Nephron progenitor cell (in vitro differentiated cells): ENCODE measurements at regions not wholly inside any gene's neighbourhood (a gene's known extent, or its start where the extent isn't known, plus 50 kb on each side); places are given as distances from the start of the nearest gene placed in this dataset.

ENCODE experiments used
- DNase-seq: peaks from one replicate; pipeline ENCODE4 v3.0.0; 2021
- H3K27ac Mint-ChIP-seq: 2 replicates; pipeline ENCODE4 v1.8.0; 2021; ENCODE audit warnings: mild to moderate bottlenecking, moderate library complexity, mixed read lengths
- H3K27me3 Mint-ChIP-seq: 2 replicates; pipeline ENCODE4 v1.8.0; 2021; ENCODE audit warnings: mild to moderate bottlenecking, low read depth, mixed read lengths; ENCODE audit not compliant: poor library complexity
- H3K36me3 Mint-ChIP-seq: 2 replicates; pipeline ENCODE4 v1.8.0; 2021; ENCODE audit warnings: low read depth, mixed read lengths
- H3K4me1 Mint-ChIP-seq: 2 replicates; pipeline ENCODE4 v1.8.0; 2021; ENCODE audit warnings: mixed read lengths
- H3K4me3 Mint-ChIP-seq: 2 replicates; pipeline ENCODE4 v1.8.0; 2021; ENCODE audit warnings: mild to moderate bottlenecking, moderate library complexity, mixed read lengths
- H3K9me3 Mint-ChIP-seq: 2 replicates; pipeline ENCODE4 v1.8.0; 2021; ENCODE audit warnings: mild to moderate bottlenecking, moderate library complexity, mixed read lengths
- TF ChIP-seq, protein P1 (sequence below): fragments of 200-600 bp; sonication (generic); IDR thresholded peaks from 2 replicates; pipeline ENCODE4 v1.5.0; 2021; ENCODE audit warnings: antibody characterized with exemption

DNA sequence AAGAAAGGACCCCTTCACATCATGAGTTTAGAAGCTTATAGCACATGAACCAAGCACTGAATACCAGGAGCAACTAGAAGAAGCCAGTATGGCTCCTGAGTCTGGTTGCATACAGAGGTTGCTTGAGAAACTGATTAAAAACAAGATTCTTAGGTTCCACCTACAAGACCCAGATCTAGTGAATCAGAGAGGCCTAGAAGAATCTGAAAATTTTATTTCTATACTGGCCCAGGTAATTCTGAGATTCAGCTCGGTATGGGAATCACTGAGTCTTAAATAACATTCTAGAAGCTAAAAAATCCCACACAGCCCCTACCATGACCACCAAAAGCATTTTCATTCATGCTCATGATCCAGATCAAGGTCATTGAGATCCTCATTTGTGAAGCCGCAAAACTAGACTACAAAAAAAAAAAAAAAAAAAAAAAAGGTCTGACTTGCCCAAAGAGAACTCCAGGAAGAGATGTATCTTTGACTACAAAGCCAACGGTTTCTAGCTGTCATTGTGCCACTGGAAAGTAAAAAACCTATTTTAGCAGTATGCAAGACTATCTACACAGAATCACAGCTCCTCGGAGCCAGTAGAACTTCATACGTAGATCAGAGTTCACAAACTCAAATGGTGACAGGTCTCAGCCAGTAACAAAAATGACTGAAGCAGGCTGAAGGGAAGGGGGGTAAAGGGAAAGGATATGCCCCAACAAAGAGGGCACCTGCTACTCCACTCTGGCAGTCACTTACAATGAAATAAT is 168.4 kb upstream of the EGLN3 start:
- no peak overlapping the region for H3K27ac Mint-ChIP-seq
- peaks cover 19% of the 10 kb centered on the region for H3K9me3 Mint-ChIP-seq
- no peaks in the 10 kb centered on the region for H3K4me1 Mint-ChIP-seq
- no peak for DNase-seq
- no peaks in the 10 kb centered on the region for H3K36me3 Mint-ChIP-seq
- H3K4me3 Mint-ChIP-seq, result no peak overlapping the region
- TF ChIP-seq, protein P1, sequence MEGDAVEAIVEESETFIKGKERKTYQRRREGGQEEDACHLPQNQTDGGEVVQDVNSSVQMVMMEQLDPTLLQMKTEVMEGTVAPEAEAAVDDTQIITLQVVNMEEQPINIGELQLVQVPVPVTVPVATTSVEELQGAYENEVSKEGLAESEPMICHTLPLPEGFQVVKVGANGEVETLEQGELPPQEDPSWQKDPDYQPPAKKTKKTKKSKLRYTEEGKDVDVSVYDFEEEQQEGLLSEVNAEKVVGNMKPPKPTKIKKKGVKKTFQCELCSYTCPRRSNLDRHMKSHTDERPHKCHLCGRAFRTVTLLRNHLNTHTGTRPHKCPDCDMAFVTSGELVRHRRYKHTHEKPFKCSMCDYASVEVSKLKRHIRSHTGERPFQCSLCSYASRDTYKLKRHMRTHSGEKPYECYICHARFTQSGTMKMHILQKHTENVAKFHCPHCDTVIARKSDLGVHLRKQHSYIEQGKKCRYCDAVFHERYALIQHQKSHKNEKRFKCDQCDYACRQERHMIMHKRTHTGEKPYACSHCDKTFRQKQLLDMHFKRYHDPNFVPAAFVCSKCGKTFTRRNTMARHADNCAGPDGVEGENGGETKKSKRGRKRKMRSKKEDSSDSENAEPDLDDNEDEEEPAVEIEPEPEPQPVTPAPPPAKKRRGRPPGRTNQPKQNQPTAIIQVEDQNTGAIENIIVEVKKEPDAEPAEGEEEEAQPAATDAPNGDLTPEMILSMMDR, result no peak
- H3K27me3 Mint-ChIP-seq, result peaks cover 19% of the 10 kb centered on the region

DNA sequence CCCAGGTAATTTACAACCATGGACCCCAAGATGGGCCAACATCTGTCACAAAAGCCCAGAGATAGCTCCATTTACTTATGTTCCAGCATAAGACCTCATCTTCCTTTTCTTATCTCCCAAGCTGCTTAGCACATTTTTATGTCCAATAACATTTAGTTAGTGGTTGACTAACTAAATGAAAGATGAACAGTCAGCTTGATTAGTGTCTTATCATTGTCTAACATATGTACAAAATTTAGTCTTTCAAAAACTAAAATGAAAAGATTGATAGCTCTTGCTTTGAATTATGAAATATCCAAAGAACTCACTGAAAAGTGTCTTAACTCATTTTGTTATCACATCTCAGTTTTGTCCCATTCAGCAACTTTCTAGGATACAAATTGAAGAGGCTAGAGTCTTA is 163.1 kb upstream of the EGLN3 start:
- no peak for DNase-seq
- H3K36me3 Mint-ChIP-seq, result no peaks in the 10 kb centered on the region
- H3K27me3 Mint-ChIP-seq, result peaks cover 15% of the 10 kb centered on the region
- no peaks in the 10 kb centered on the region for H3K4me1 Mint-ChIP-seq
- H3K4me3 Mint-ChIP-seq, result no peak overlapping the region
- H3K9me3 Mint-ChIP-seq, result peaks cover 19% of the 10 kb centered on the region
- no peak overlapping the region for H3K27ac Mint-ChIP-seq
- TF ChIP-seq, protein P1, result no peak

DNA sequence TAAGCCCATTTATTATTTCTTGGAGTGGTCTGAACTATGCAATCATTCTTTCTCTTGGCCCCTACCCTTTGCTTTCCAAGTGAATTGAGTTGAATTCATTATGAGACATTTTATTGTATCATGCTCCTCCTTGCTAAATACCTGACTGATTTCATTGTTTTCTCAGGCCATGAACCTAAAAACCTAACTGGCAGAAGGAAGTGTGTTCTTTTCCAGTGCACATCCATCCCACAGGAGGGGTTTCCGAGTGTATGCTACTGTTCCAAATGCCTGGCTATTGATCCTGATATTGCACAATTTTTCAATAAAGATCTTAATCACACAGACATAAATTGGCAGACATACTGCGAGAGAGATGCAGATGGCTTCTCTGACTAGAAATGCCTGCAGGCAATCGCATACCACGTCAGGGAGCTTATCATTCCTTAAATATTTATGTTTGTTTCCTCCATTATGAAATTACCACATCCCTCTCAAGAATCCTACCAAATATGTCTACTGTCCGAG is 162.2 kb upstream of the EGLN3 start:
- Mint-ChIP-seq H3K27me3 (peaks cover 11% of the 10 kb centered on the region), H3K36me3 (no peaks in the 10 kb centered on the region), H3K4me3 (no peak overlapping the region), H3K4me1 (no peaks in the 10 kb centered on the region), H3K27ac (no peak overlapping the region), H3K9me3 (peaks cover 19% of the 10 kb centered on the region)
- TF ChIP-seq, protein P1, result no peak
- no peak for DNase-seq

DNA sequence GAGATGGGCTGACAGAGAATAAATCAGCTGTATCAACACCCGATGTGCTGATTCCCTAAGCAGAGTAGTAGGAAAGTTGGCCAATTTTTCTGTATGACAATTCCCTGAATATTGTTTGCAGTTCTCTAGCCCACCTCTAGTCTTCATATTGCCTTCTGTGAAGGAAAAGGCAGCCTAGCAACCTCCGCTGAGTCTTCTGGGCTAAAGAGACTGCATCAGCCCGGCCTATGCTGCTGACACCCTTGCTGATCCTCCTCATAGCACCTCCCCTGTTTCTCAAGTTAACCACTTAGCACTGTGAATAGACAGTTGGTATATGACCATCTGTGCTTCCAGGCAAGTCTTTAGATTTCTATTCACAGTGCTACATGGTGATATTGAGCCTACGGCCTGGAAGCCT is 161.1 kb upstream of the EGLN3 start:
- H3K4me1 Mint-ChIP-seq, result no peaks in the 10 kb centered on the region
- H3K36me3 Mint-ChIP-seq, result no peaks in the 10 kb centered on the region
- peaks cover 12% of the 10 kb centered on the region for H3K9me3 Mint-ChIP-seq
- no peak overlapping the region for H3K4me3 Mint-ChIP-seq
- TF ChIP-seq, protein P1, result no peak
- peaks cover 11% of the 10 kb centered on the region for H3K27me3 Mint-ChIP-seq
- no peak for DNase-seq
- H3K27ac Mint-ChIP-seq, result no peak overlapping the region

DNA sequence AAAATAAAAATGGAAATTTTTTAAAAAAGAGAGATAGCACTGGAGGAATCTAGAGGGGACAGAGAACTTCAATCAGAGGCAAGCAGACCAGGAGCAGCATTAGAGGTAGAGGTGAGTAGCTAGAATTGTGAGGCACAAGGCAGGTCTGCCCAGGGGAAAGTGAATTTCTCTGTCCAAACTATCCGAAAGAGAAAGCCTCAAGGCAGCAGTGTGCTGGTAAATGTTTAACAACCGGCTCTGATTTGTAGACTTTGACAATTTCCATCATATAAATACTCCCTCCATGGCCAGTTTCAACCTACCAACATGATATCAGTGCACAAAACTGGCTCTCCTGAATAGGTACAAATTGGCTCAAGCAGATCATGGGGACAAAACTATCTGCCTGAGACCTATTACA is 160.6 kb upstream of the EGLN3 start:
- Mint-ChIP-seq H3K27me3 (peaks cover 11% of the 10 kb centered on the region), H3K36me3 (no peaks in the 10 kb centered on the region), H3K9me3 (peaks cover 9% of the 10 kb centered on the region), H3K4me1 (no peaks in the 10 kb centered on the region), H3K4me3 (no peak overlapping the region), H3K27ac (no peak overlapping the region)
- TF ChIP-seq, protein P1, result no peak
- DNase-seq, result no peak

DNA sequence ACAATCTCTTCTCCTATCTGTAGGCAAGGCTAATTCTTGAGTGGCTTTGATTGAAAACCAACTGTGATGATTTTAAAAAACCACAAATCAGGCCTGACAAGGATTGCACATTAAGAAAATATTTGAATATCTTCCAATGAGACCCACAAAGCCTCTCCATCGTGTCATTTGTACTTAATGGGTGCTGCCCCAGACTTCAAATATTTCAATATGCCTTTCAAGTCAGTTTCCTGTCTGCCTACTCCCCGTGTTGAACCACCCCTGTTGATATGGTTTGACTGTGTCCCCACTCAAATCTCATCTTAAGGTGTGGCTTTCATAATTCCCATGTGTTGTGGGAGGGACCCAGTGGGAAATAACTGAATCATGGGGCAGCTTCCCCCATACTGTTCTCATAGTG is 159.7 kb upstream of the EGLN3 start:
- Mint-ChIP-seq H3K9me3 (peaks cover under 1% of the 10 kb centered on the region), H3K27ac (no peak overlapping the region), H3K4me3 (no peak overlapping the region), H3K36me3 (no peaks in the 10 kb centered on the region), H3K4me1 (no peaks in the 10 kb centered on the region), H3K27me3 (peaks cover 7% of the 10 kb centered on the region)
- TF ChIP-seq, protein P1, result no peak
- DNase-seq, result no peak
